NCI-H1417 (cell line): ENCODE measurements at regions not wholly inside any gene's neighbourhood (a gene's known extent, or its start where the extent isn't known, plus 50 kb on each side); places are given as distances from the start of the nearest gene placed in this dataset.
A peak's percentile ranks its signal among the peaks of the same experiment; 100 is the strongest.

Experiments used
- DNase-seq, 3 experiments: peaks; one replicate each; lab custom pipeline; 2025; lab: John Stamatoyannopoulos, UW

GRCh38 chr4:186351668-186352194, 85.7 kb downstream of the F11 start:
- peak in 2 of 3 experiments; percentile 85 to 94 for DNase-seq

GRCh38 chr4:186348433-186348832, 82.4 kb downstream of the F11 start:
- DNase-seq = no peak

- DNase-seq = no peak
Measured at GRCh38 chr4:186347743-186348142, 81.8 kb downstream of the F11 start.

- no peak for DNase-seq
Measured at GRCh38 chr4:186345184-186345583, 79.2 kb downstream of the F11 start.

- DNase-seq = no peak
Measured at GRCh38 chr4:186342582-186342981, 76.6 kb downstream of the F11 start.

DNA sequence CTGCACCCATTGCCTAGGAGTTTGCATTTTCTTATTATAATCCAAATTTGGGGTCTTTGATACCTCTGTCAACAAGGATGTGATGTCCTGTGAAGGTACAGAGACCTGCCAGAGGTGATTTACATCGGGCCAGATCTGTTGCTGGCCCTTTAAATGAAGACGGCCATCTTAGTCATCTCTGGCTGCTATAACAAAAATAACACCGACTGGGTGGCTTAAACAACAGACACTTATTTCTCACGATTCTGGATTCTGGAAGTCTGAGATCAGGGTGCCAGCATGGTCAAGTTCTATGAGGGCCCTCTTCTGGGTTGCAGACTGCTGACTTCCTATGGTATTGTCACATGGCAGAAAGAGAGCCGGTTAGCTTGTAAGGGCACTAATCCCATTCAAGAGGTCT, 75.7 kb downstream of the F11 start:
- DNase-seq = no peak
